ENCODE measurements at regions not wholly inside any gene's neighbourhood (a gene's known extent, or its start where the extent isn't known, plus 50 kb on each side); places are given as distances from the start of the nearest gene placed in this dataset.

- H3K9ac ChIP-seq (ENCODE audit: insufficient read depth, low read length): no peak overlapping the region
- no peaks in the 10 kb centered on the region for H3K79me2 ChIP-seq (ENCODE audit: control insufficient read depth, insufficient read depth, low read length)
- H3K36me3 ChIP-seq (ENCODE audit: control insufficient read depth, insufficient read depth, low read length): no peaks in the 10 kb centered on the region
- TF ChIP-seq CTCF (conservative IDR thresholded peaks at IDR 0.05 in 1 of 2, IDR thresholded peaks at IDR 0.05 in 1 of 2; ENCODE audit: low read depth in 1 of 2, low read length in 2 of 2) (no peak), EZH2 (IDR thresholded peaks at IDR 0.05; ENCODE audit: low read length, missing control alignments) (no peak)
- H3K9me3 ChIP-seq (ENCODE audit: control insufficient read depth, insufficient read depth, low read depth, low read length): no peaks in the 10 kb centered on the region
- no peak overlapping the region for H3K4me3 ChIP-seq (replicated peaks in 1 of 4; ENCODE audit: control extremely low read depth in 1 of 4, insufficient read depth in 1 of 4, low read depth in 3 of 4, low read length in 4 of 4)
- no peak overlapping the region for H3K27ac ChIP-seq (ENCODE audit: insufficient read depth, low read length)
- DNase-seq (ENCODE audit: low read depth in 2 of 2): no peak
- no peaks in the 10 kb centered on the region for H3K4me1 ChIP-seq (ENCODE audit: control insufficient read depth, extremely low read depth, insufficient read depth, low read length)
- no peak overlapping the region for H2AFZ ChIP-seq (ENCODE audit: low read length)
- no peaks in the 10 kb centered on the region for H3K27me3 ChIP-seq (ENCODE audit: control insufficient read depth, insufficient read depth, low read length)
- no peak overlapping the region for H3K4me2 ChIP-seq (ENCODE audit: extremely low read depth, insufficient read depth, low read length)
- H4K20me1 ChIP-seq (ENCODE audit: control insufficient read depth, extremely low read depth, insufficient read depth, low read length): no peaks in the 10 kb centered on the region
These were observed 383.1 kb upstream of the CADM1 start for GRCh38 chr11:115887316-115887715.

GRCh38 chr11:115886422-115886733, 382.2 kb upstream of the CADM1 start:
- no peak overlapping the region for H3K27ac ChIP-seq (ENCODE audit: insufficient read depth, low read length)
- H2AFZ ChIP-seq (ENCODE audit: low read length): no peak overlapping the region
- TF ChIP-seq CTCF (conservative IDR thresholded peaks at IDR 0.05 in 1 of 2, IDR thresholded peaks at IDR 0.05 in 1 of 2; ENCODE audit: low read depth in 1 of 2, low read length in 2 of 2) (no peak), EZH2 (IDR thresholded peaks at IDR 0.05; ENCODE audit: low read length, missing control alignments) (no peak)
- H3K4me1 ChIP-seq (ENCODE audit: control insufficient read depth, extremely low read depth, insufficient read depth, low read length): no peaks in the 10 kb centered on the region
- DNase-seq (ENCODE audit: low read depth in 2 of 2): no peak
- no peaks in the 10 kb centered on the region for H3K9me3 ChIP-seq (ENCODE audit: control insufficient read depth, insufficient read depth, low read depth, low read length)
- no peak overlapping the region for H3K4me3 ChIP-seq (replicated peaks in 1 of 4; ENCODE audit: control extremely low read depth in 1 of 4, insufficient read depth in 1 of 4, low read depth in 3 of 4, low read length in 4 of 4)
- H3K79me2 ChIP-seq (ENCODE audit: control insufficient read depth, insufficient read depth, low read length): no peaks in the 10 kb centered on the region
- no peaks in the 10 kb centered on the region for H3K36me3 ChIP-seq (ENCODE audit: control insufficient read depth, insufficient read depth, low read length)
- no peak overlapping the region for H3K9ac ChIP-seq (ENCODE audit: insufficient read depth, low read length)
- H4K20me1 ChIP-seq (ENCODE audit: control insufficient read depth, extremely low read depth, insufficient read depth, low read length): no peaks in the 10 kb centered on the region
- no peak overlapping the region for H3K4me2 ChIP-seq (ENCODE audit: extremely low read depth, insufficient read depth, low read length)
- H3K27me3 ChIP-seq (ENCODE audit: control insufficient read depth, insufficient read depth, low read length): no peaks in the 10 kb centered on the region

GRCh38 chr11:115885535-115886421, 381.6 kb upstream of the CADM1 start:
- H3K4me3 ChIP-seq (replicated peaks in 1 of 4; ENCODE audit: control extremely low read depth in 1 of 4, insufficient read depth in 1 of 4, low read depth in 3 of 4, low read length in 4 of 4): no peak overlapping the region
- no peaks in the 10 kb centered on the region for H3K36me3 ChIP-seq (ENCODE audit: control insufficient read depth, insufficient read depth, low read length)
- H3K9ac ChIP-seq (ENCODE audit: insufficient read depth, low read length): no peak overlapping the region
- no peak for DNase-seq (ENCODE audit: low read depth in 2 of 2)
- no peaks in the 10 kb centered on the region for H3K79me2 ChIP-seq (ENCODE audit: control insufficient read depth, insufficient read depth, low read length)
- no peaks in the 10 kb centered on the region for H3K27me3 ChIP-seq (ENCODE audit: control insufficient read depth, insufficient read depth, low read length)
- TF ChIP-seq EZH2 (IDR thresholded peaks at IDR 0.05; ENCODE audit: low read length, missing control alignments): no peak
- TF ChIP-seq CTCF (conservative IDR thresholded peaks at IDR 0.05 in 1 of 2, IDR thresholded peaks at IDR 0.05 in 1 of 2; ENCODE audit: low read depth in 1 of 2, low read length in 2 of 2): no peak
- H3K9me3 ChIP-seq (ENCODE audit: control insufficient read depth, insufficient read depth, low read depth, low read length): no peaks in the 10 kb centered on the region
- no peak overlapping the region for H3K4me2 ChIP-seq (ENCODE audit: extremely low read depth, insufficient read depth, low read length)
- no peaks in the 10 kb centered on the region for H3K4me1 ChIP-seq (ENCODE audit: control insufficient read depth, extremely low read depth, insufficient read depth, low read length)
- H2AFZ ChIP-seq (ENCODE audit: low read length): no peak overlapping the region
- no peak overlapping the region for H3K27ac ChIP-seq (ENCODE audit: insufficient read depth, low read length)
- H4K20me1 ChIP-seq (ENCODE audit: control insufficient read depth, extremely low read depth, insufficient read depth, low read length): no peaks in the 10 kb centered on the region
